ENCODE measurements at regions not wholly inside any gene's neighbourhood (a gene's known extent, or its start where the extent isn't known, plus 50 kb on each side); places are given as distances from the start of the nearest gene placed in this dataset.

DNA sequence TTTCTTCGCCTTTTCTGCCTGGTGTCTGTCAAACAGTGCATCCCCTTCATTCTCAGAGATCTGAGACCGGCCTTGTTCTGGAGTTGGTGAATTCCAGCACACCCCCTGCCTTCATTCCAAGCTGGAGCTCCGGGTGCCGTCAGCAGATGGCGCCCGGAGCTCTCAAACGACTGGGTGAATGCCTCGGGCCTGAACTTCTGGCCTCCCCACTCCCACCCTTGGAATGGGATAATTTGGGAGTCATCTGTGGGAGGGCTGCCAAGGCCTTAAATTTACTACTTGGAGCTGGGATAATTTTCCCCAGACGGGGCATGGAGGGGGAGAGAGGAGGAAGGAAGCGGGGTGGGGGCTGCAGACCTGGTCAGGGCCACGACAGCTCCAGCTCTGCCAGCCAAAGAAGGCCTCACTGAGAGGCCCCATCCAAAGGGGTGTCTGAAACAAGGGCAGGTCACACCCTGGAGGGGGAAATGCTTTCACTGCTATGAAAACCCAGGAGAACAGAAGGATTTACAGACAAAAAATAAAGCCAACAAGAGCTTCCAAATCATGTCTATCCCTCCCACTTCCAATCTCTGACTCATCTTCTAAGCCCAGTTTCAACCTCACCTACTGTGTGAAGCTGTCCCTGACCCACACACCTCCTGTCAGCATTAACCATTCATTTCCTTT lies 187.9 kb downstream of the OPA1 start (continued):
- TF ChIP-seq YY1 (IDR thresholded peaks at IDR 0.05; ENCODE audit: extremely low read depth, insufficient replicate concordance, low read depth, low read length) = peak; percentile 26
- TF ChIP-seq POLR2AphosphoS5 (IDR thresholded peaks at IDR 0.05; ENCODE audit: low read depth, low read length) = no peak
- TF ChIP-seq SRF (IDR thresholded peaks at IDR 0.05; ENCODE audit: low read depth) = no peak
- no peak for TF ChIP-seq EGR1 (IDR thresholded peaks at IDR 0.05; ENCODE audit: low read depth)

DNA sequence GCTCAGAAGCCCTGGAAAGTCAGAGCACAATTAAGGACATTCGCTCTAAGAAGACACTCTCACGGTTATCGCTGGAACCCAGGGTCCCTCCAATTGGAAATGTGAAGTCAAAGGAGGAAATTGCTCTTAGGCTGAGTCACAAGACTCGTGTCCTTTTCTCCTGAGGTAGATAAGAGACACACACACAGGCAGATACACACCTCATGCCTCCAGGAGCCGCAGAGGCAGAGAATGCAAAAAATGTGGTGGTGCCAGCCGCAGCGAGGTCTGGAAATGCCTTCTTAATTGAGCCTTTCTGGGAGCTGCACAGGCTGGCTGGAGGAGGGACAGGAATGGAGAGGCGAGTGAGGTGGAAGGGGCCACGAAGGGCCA lies 189.3 kb downstream of the OPA1 start:
- no peaks in the 10 kb centered on the region for H3K36me3 ChIP-seq (ENCODE audit: control insufficient read depth in 1 of 2, insufficient read depth in 2 of 2, low read length in 2 of 2)
- H3K4me3 ChIP-seq (replicated peaks in 1 of 2; ENCODE audit: low read depth in 1 of 2, low read length in 2 of 2) = peak overlapping the region in 1 of 2 experiments; percentile 29; a peak in 1 of 4 replicates
- peak overlapping the region; percentile 77 for H3K4me2 ChIP-seq (ENCODE audit: low read length)
- POLR2A ChIA-PET = interaction anchor here (2.0 to 2.2 kb wide), 2 partner anchors 354 to 533 kb away, joined by 10 to 12 read pairs; partner anchors contain the start of gene HES1
- H3K9me2 ChIP-seq (ENCODE audit: insufficient read depth) = no peaks in the 10 kb centered on the region
- BruUV-seq (replicated peaks) = no TSS peak
- intact Hi-C loops (cut with micrococcal nuclease) = no loop called here
- no peaks in the 10 kb centered on the region for H4K20me1 ChIP-seq (ENCODE audit: insufficient read depth)
- DNase-seq (ENCODE audit: low read depth, low spot score) (peak; percentile 80), ATAC-seq (peak; percentile 80)
- H3K4me1 ChIP-seq (ENCODE audit: control insufficient read depth in 1 of 2, insufficient read depth in 2 of 2, low read length in 2 of 2) = peaks cover 28 to 40% of the 10 kb centered on the region in 2 experiments
- peak overlapping the region; percentile 47 for H3K9ac ChIP-seq (ENCODE audit: low read length)
- H2AFZ ChIP-seq (ENCODE audit: low read depth, low read length, poor library complexity, severe bottlenecking) = peak overlapping the region; percentile 34
- peaks cover 24% of the 10 kb centered on the region; the same call in 1 of the 2 replicates for H3K27me3 ChIP-seq (ENCODE audit: insufficient read depth, low read length)
- H3K79me2 ChIP-seq (ENCODE audit: insufficient read depth, low read length) = no peaks in the 10 kb centered on the region
- H3K9me3 ChIP-seq (ENCODE audit: control insufficient read depth in 1 of 2, insufficient read depth in 1 of 2, low read depth in 1 of 2, low read length in 2 of 2) = no peaks in the 10 kb centered on the region
- CTCF ChIA-PET = interaction anchor here (2.7 to 8.7 kb wide), 4 partner anchors 355 to 561 kb away, joined by 21 to 145 read pairs (median 41); partner anchors contain the start of gene HES1
- RAD21 ChIA-PET (ENCODE audit: low non-redundant PET in 1 of 2, low total read pairs in 2 of 2, uncharacterized antibody in 2 of 2, unreplicated experiment in 2 of 2) = interaction anchor here (1.9 to 3.4 kb wide), 3 partner anchors 354 to 534 kb away, joined by 8 to 30 read pairs (median 13); partner anchors contain the start of gene HES1 (in 1 of the 2)
- peak overlapping the region; percentile 54; the same call in 1 of the 2 replicates for H3K27ac ChIP-seq (ENCODE audit: low read depth, low read length)
- TF ChIP-seq CTCF (IDR thresholded peaks at IDR 0.05 in 2 of 3, conservative IDR thresholded peaks at IDR 0.05 in 1 of 3; ENCODE audit: borderline replicate concordance in 1 of 3, insufficient read depth in 1 of 3, low read depth in 2 of 3, low read length in 2 of 3) = 0 out of 6 replicates have a peak, but pooled peaks of 1 of the 3 experiments have one; percentile 2
- no peak for TF ChIP-seq ATF3 (IDR thresholded peaks at IDR 0.05)
- TF ChIP-seq ZNF274 (IDR thresholded peaks at IDR 0.05; ENCODE audit: low read depth, low read length) = no peak
- TF ChIP-seq CEBPB (IDR thresholded peaks at IDR 0.05; ENCODE audit: low read depth) = peak; percentile 52; the same call in 1 of the 2 replicates
- TF ChIP-seq, protein P1, sequence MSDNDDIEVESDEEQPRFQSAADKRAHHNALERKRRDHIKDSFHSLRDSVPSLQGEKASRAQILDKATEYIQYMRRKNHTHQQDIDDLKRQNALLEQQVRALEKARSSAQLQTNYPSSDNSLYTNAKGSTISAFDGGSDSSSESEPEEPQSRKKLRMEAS (IDR thresholded peaks at IDR 0.05) = peak; percentile 91
- TF ChIP-seq SP1 (IDR thresholded peaks at IDR 0.05; ENCODE audit: low read depth) = peak; percentile 79
- TF ChIP-seq ZFX (IDR thresholded peaks at IDR 0.05) = no peak
- TF ChIP-seq TCF7L2 (IDR thresholded peaks at IDR 0.05; ENCODE audit: borderline replicate concordance, extremely low read depth, insufficient read depth, insufficient read length) = peak; percentile 38
- TF ChIP-seq POLR2AphosphoS5 (IDR thresholded peaks at IDR 0.05; ENCODE audit: low read depth, low read length) = peak; percentile 47; the same call in 1 of the 2 replicates
- no peak for TF ChIP-seq EZH2 (IDR thresholded peaks at IDR 0.05)
- peak; percentile 34; the same call in 1 of the 2 replicates for TF ChIP-seq RAD21 (IDR thresholded peaks at IDR 0.05; ENCODE audit: low read depth)
- peak; percentile 57; the same call in 1 of the 2 replicates for TF ChIP-seq SIN3A (IDR thresholded peaks at IDR 0.05; ENCODE audit: low read depth)
- TF ChIP-seq, protein P2, sequence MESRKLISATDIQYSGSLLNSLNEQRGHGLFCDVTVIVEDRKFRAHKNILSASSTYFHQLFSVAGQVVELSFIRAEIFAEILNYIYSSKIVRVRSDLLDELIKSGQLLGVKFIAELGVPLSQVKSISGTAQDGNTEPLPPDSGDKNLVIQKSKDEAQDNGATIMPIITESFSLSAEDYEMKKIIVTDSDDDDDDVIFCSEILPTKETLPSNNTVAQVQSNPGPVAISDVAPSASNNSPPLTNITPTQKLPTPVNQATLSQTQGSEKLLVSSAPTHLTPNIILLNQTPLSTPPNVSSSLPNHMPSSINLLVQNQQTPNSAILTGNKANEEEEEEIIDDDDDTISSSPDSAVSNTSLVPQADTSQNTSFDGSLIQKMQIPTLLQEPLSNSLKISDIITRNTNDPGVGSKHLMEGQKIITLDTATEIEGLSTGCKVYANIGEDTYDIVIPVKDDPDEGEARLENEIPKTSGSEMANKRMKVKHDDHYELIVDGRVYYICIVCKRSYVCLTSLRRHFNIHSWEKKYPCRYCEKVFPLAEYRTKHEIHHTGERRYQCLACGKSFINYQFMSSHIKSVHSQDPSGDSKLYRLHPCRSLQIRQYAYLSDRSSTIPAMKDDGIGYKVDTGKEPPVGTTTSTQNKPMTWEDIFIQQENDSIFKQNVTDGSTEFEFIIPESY (IDR thresholded peaks at IDR 0.05; ENCODE audit: extremely low read depth, insufficient replicate concordance, low read length) = peak; percentile 35
